Transverse colon (tissue), 4 donors: ENCODE measurements at regions not wholly inside any gene's neighbourhood (a gene's known extent, or its start where the extent isn't known, plus 50 kb on each side); places are given as distances from the start of the nearest gene placed in this dataset.
"Not testable (repeated sequence)": the region's sequence is repeated elsewhere in the genome, so short reads cannot be mapped to it uniquely, and the experiment has no call there.

Source experiments
- DNase-seq: peaks from one replicate; pipeline ENCODE4 v3.0.0-alpha.2; 2019
- H3K27ac ChIP-seq, 4 donors: fragments of 200-600 bp; sonication (generic); 2 replicates each; pipeline ENCODE4 v1.5.1; 2016 to 2018; ENCODE audit warnings: inconsistent platforms in 4 of 4
- H3K27me3 ChIP-seq: fragments of 200-600 bp; sonication (generic); 2 replicates; pipeline ENCODE4 v1.5.1; 2017; ENCODE audit warnings: inconsistent platforms
- H3K36me3 ChIP-seq, 4 donors: fragments of 200-600 bp; sonication (generic); 2 replicates each; pipeline ENCODE4 v1.5.1; 2017 to 2019; ENCODE audit warnings: inconsistent platforms in 4 of 4
- H3K4me1 ChIP-seq, 4 donors: fragments of 200-600 bp; sonication (generic); 2 replicates each; pipeline ENCODE4 v1.5.1; 2017 to 2020; ENCODE audit warnings: inconsistent platforms in 4 of 4
- H3K4me3 ChIP-seq, 4 donors: fragments of 200-600 bp; sonication (generic); 1 replicate in 1 of 4; 2 replicates in 3 of 4; pipeline versions ENCODE4 v1.5.1 to v1.6.1; 2017 to 2019; ENCODE audit warnings: inconsistent platforms in 4 of 4
- H3K9me3 ChIP-seq, 2 donors: fragments of 200-600 bp; sonication (generic); 2 replicates each; pipeline ENCODE4 v1.5.1; 2017 to 2019; ENCODE audit warnings: inconsistent platforms in 2 of 2
- CTCF ChIP-seq, 5 experiments: fragments of 200-600 bp in 3 of 5; fragments of 450-650 bp in 2 of 5; sonication (generic) in 3 of 5; IDR thresholded peaks; 1 replicate in 2 of 5; 2 replicates in 3 of 5; pipeline ENCODE4 v1.5.1; 2016 to 2017; ENCODE audit warnings: antibody characterized with exemption in 5 of 5, inconsistent platforms in 3 of 5, mild to moderate bottlenecking in 2 of 5, moderate library complexity in 1 of 5
- EP300 ChIP-seq: sonication (generic); formaldehyde crosslinking; IDR thresholded peaks from one replicate; pipeline ENCODE4 v1.6.1; 2017; ENCODE audit warnings: antibody characterized with exemption, low read depth
- POLR2A ChIP-seq: fragments of 450-650 bp; IDR thresholded peaks from one replicate; pipeline ENCODE4 v1.6.1; 2016; ENCODE audit warnings: antibody characterized with exemption, mild to moderate bottlenecking, moderate library complexity
- POLR2AphosphoS5 ChIP-seq, 3 donors: sonication (generic); formaldehyde crosslinking; IDR thresholded peaks; one replicate each; pipeline ENCODE4 v1.6.1; 2016; ENCODE audit warnings: antibody characterized with exemption in 3 of 3
- WGBS, 2 donors: methylation state at CpG; one replicate each; pipeline ENCODE4 v1.1.5; 2018; ENCODE audit warnings: low coverage in 1 of 2; 5-methylcytosine and 5-hydroxymethylcytosine counted together
- in situ Hi-C, 4 donors: fragments of 200-750 bp; cut with MboI; loops; one replicate each; pipeline versions ENCODE4 v1.15.0 to v1.15.1; 2017; ENCODE audit warnings: low sequenced_read_pairs in 3 of 4, low pct_ligation_motif_present in 1 of 4, low pct_unique_long_range_greater_than_20kb in 1 of 4
- intact Hi-C: fragments of 100-400 bp; cut with DNase I; formaldehyde crosslinking; loops from one replicate; pipeline ENCODE4 v1.15.1; 2023; ENCODE audit warnings: low total_unique reads

- no peak overlapping the region for H3K27ac ChIP-seq
- no peaks in the 10 kb centered on the region for H3K9me3 ChIP-seq
- H3K36me3 ChIP-seq: no peaks in the 10 kb centered on the region
- intact Hi-C loops (no loop called here), in situ Hi-C loops (no loop called here)
- DNase-seq: no peak
- no peaks in the 10 kb centered on the region for H3K27me3 ChIP-seq
- no peaks in the 10 kb centered on the region for H3K4me1 ChIP-seq
- no peak overlapping the region for H3K4me3 ChIP-seq
- TF ChIP-seq CTCF (IDR thresholded peaks at IDR 0.05): no peak
- no peak for TF ChIP-seq POLR2AphosphoS5 (IDR thresholded peaks at IDR 0.05)
- TF ChIP-seq POLR2A: no peak
- no peak for TF ChIP-seq EP300
- WGBS, 2 donors: 92% methylated on average over 7 of the region's 7 CpGs; no CpG with 5 or more reads in 1 of the 2 donors
Measured at GRCh38 chr1:73472810-73473209, 725.2 kb downstream of the LRRIQ3 start.

DNA sequence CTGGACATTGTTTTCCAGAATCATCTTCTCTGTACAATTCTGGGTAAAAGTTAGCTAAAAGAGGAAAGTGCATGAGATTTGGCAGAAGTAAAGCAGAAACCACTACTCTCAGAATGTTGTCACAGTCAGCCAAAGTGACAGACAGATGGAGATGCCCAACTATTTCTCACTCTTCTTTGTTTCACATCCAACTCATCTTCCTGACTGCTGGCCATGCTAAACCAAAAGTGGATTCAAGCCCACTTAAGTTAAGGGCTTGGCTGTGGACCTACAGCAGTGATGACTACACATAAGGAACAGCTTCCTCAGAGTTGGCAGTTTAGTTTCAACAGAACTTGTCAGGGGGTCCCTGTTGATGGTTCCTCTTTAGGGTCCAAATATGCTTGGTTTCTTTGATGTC lies 730.2 kb downstream of the LRRIQ3 start:
- no peaks in the 10 kb centered on the region for H3K36me3 ChIP-seq
- TF ChIP-seq POLR2A (no peak), POLR2AphosphoS5 (IDR thresholded peaks at IDR 0.05) (no peak), CTCF (IDR thresholded peaks at IDR 0.05) (no peak), EP300 (no peak)
- no peak overlapping the region for H3K27ac ChIP-seq
- no peak overlapping the region for H3K4me3 ChIP-seq
- intact Hi-C loops (no loop called here), in situ Hi-C loops (no loop called here)
- no peaks in the 10 kb centered on the region for H3K9me3 ChIP-seq
- no peaks in the 10 kb centered on the region for H3K27me3 ChIP-seq
- no peak for DNase-seq
- H3K4me1 ChIP-seq: no peaks in the 10 kb centered on the region

GRCh38 chr1:73463873-73464272 lies 734.1 kb downstream of the LRRIQ3 start:
- DNase-seq: no peak
- Histone ChIP-seq H3K27ac (no peak overlapping the region), H3K27me3 (no peaks in the 10 kb centered on the region), H3K36me3 (no peaks in the 10 kb centered on the region), H3K4me1 (no peaks in the 10 kb centered on the region), H3K4me3 (no peak overlapping the region), H3K9me3 (no peaks in the 10 kb centered on the region)
- no peak for TF ChIP-seq POLR2AphosphoS5 (IDR thresholded peaks at IDR 0.05)
- no peak for TF ChIP-seq EP300
- TF ChIP-seq POLR2A: no peak
- TF ChIP-seq CTCF (IDR thresholded peaks at IDR 0.05): no peak
- in situ Hi-C loops (no loop called here), intact Hi-C loops (no loop called here)
- 74% methylated on average over 2 of the region's 2 CpGs; no CpG with 5 or more reads in 1 of the 2 donors for WGBS, 2 donors

DNA sequence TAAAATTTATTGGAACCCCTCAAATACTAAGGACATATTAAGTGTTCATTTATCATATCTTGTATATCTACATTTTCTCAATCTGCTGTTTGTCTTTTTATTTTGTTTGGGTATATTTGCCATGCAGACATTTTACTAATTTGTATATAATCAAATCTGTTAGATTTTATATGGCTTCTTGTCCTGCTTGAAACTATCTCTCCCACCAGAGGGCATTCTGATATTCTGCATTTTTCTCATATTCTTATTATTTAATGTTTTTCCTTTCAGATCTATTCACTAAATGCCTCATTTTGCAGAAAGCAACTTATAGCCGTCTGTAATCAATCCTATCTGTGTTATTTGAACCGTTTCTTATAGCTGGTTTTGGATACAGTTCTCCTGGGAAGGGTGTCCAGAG lies 745.5 kb downstream of the LRRIQ3 start:
- Histone ChIP-seq H3K4me3 (no peak overlapping the region), H3K27ac (no peak overlapping the region), H3K27me3 (no peaks in the 10 kb centered on the region), H3K36me3 (no peaks in the 10 kb centered on the region), H3K4me1 (no peaks in the 10 kb centered on the region), H3K9me3 (no peaks in the 10 kb centered on the region)
- no peak for DNase-seq
- TF ChIP-seq CTCF (IDR thresholded peaks at IDR 0.05) (peak in 1 of 5 experiments; percentile 7), POLR2AphosphoS5 (IDR thresholded peaks at IDR 0.05) (no peak), POLR2A (no peak)
- 39 to 51% methylated on average over 2 of the region's 2 CpGs for WGBS, 2 donors
- intact Hi-C loops (no loop called here), in situ Hi-C loops (no loop called here)

GRCh38 chr1:73450668-73451067 lies 747.3 kb downstream of the LRRIQ3 start:
- H3K9me3 ChIP-seq, H3K36me3 ChIP-seq, in situ Hi-C loops, intact Hi-C loops, H3K4me3 ChIP-seq, H3K27me3 ChIP-seq, H3K4me1 ChIP-seq, H3K27ac ChIP-seq, DNase-seq: not testable (repeated sequence)
- WGBS, 2 donors: 89 to 94% methylated on average over 2 of the region's 2 CpGs
